NT2/D1 (cell line): ENCODE measurements at regions not wholly inside any gene's neighbourhood (a gene's known extent, or its start where the extent isn't known, plus 50 kb on each side); places are given as distances from the start of the nearest gene placed in this dataset.

Source experiments
- YY1 ChIP-seq: IDR thresholded peaks from 2 replicates; pipeline ENCODE4 v1.6.1; 2011; ENCODE audit not compliant: insufficient read length, insufficient read depth
- ZNF274 ChIP-seq: IDR thresholded peaks from 2 replicates; pipeline ENCODE4 v1.6.1; 2011; ENCODE audit warnings: mild to moderate bottlenecking, low read depth, low read length

- TF ChIP-seq ZNF274, result no peak
- TF ChIP-seq YY1, result no peak
Measured at GRCh38 chr17:13263746-13264145, 245.9 kb upstream of the ELAC2 start.
